Mesendoderm (in vitro differentiated cells): ENCODE measurements at regions not wholly inside any gene's neighbourhood (a gene's known extent, or its start where the extent isn't known, plus 50 kb on each side); places are given as distances from the start of the nearest gene placed in this dataset.

Source experiments
- DNase-seq: peaks from one replicate; pipeline ENCODE4 v3.0.0; 2013
- H2AK5ac ChIP-seq: 2 replicates; pipeline ENCODE4 v1.6.1; 2013; ENCODE audit warnings: low read length, inconsistent platforms
- H2BK120ac ChIP-seq: 2 replicates; pipeline ENCODE4 v1.6.1; 2013; ENCODE audit warnings: low read depth, mild to moderate bottlenecking, low read length, moderate library complexity, mixed read lengths
- H2BK15ac ChIP-seq: replicated peaks from 2 replicates; pipeline ENCODE4 v1.6.1; 2013; ENCODE audit warnings: low read depth, mild to moderate bottlenecking, moderate library complexity
- H2BK5ac ChIP-seq: 2 replicates; pipeline ENCODE4 v1.6.1; 2013; ENCODE audit warnings: low read length, inconsistent platforms
- H3K18ac ChIP-seq: 2 replicates; pipeline ENCODE4 v1.6.1; 2013; ENCODE audit warnings: mild to moderate bottlenecking, low read length, mixed read lengths
- H3K23ac ChIP-seq: one replicate; pipeline ENCODE4 v1.6.1; 2013; ENCODE audit warnings: low read length
- H3K27ac ChIP-seq: 2 replicates; pipeline ENCODE4 v1.5.1; 2013; ENCODE audit warnings: low read depth, mild to moderate bottlenecking, inconsistent platforms, low read length, moderate library complexity
- H3K27me3 ChIP-seq: 2 replicates; pipeline ENCODE4 v1.6.1; 2013; ENCODE audit warnings: low read length, control low read depth, mild to moderate bottlenecking, inconsistent platforms; ENCODE audit not compliant: insufficient read depth, poor library complexity
- H3K36me3 ChIP-seq: 2 replicates; pipeline ENCODE4 v1.6.1; 2013; ENCODE audit warnings: low read length, inconsistent platforms; ENCODE audit not compliant: control insufficient read depth, insufficient read depth
- H3K4ac ChIP-seq: one replicate; pipeline ENCODE4 v1.6.1; 2013; ENCODE audit warnings: low read depth, mild to moderate bottlenecking, low read length, moderate library complexity
- H3K4me1 ChIP-seq: 2 replicates; pipeline ENCODE4 v1.6.1; 2013; ENCODE audit warnings: low read depth, low read length, inconsistent platforms; ENCODE audit not compliant: control insufficient read depth
- H3K4me2 ChIP-seq: 2 replicates; pipeline ENCODE4 v1.6.1; 2013; ENCODE audit warnings: low read length
- H3K4me3 ChIP-seq: 2 replicates; pipeline ENCODE4 v1.5.1; 2013; ENCODE audit warnings: mild to moderate bottlenecking, low read length
- H3K56ac ChIP-seq: one replicate; pipeline ENCODE4 v1.6.1; 2013; ENCODE audit warnings: low read length
- H3K79me1 ChIP-seq: 2 replicates; pipeline ENCODE4 v1.6.1; 2013; ENCODE audit warnings: low read length, inconsistent platforms
- H3K79me2 ChIP-seq: 2 replicates; pipeline ENCODE4 v1.6.1; 2013; ENCODE audit warnings: mild to moderate bottlenecking, low read length; ENCODE audit not compliant: control insufficient read depth, insufficient read depth
- H3K9ac ChIP-seq: 2 replicates; pipeline ENCODE4 v1.6.1; 2013; ENCODE audit warnings: low read length, inconsistent platforms
- H4K5ac ChIP-seq: one replicate; pipeline ENCODE4 v1.6.1; 2013; ENCODE audit warnings: low read length
- H4K8ac ChIP-seq: one replicate; pipeline ENCODE4 v1.6.1; 2013; ENCODE audit warnings: low read depth, mild to moderate bottlenecking, control low read depth, low read length, moderate library complexity
- WGBS: extraction: QIAGEN DNeasy Blood & Tissue Kit; methylation state at CpG from one replicate; pipeline ENCODE4 v1.1.7; 2013; ENCODE audit warnings: low lambda C conversion rate, missing lambda C conversion rate; ENCODE audit not compliant: insufficient coverage; ENCODE audit errors: extremely low coverage; 5-methylcytosine and 5-hydroxymethylcytosine counted together

DNA sequence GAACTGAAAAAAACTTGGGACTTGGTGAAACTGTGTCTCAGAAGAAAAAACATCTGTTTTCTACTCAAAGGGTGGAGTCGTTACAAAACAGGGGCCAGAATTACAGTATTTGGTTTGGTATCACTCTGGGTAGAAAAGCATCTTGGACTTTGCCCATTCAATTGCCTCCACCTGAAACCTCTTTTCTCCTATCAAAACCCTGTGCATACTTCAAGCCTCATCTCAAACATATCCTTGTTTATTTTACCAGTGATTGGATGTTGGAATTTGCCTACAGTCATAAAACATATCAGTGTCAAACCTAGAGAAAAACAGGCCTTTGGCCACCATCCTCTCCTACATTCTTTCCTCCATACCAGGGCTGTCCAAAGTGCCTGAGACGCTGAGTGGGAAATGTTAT lies 281.5 kb downstream of the PLPP3 start:
- no peak overlapping the region for H4K5ac ChIP-seq
- no peaks in the 10 kb centered on the region for H3K79me1 ChIP-seq
- no peak overlapping the region for H4K8ac ChIP-seq
- no peak overlapping the region for H2BK120ac ChIP-seq
- no peaks in the 10 kb centered on the region for H3K79me2 ChIP-seq
- H3K23ac ChIP-seq = no peak overlapping the region
- H2AK5ac ChIP-seq = no peak overlapping the region
- no peak for DNase-seq
- H3K27ac ChIP-seq = no peak overlapping the region
- no peak overlapping the region for H3K4me3 ChIP-seq
- H2BK5ac ChIP-seq = no peak overlapping the region
- no peak overlapping the region for H3K4ac ChIP-seq
- no peak overlapping the region for H3K9ac ChIP-seq
- H3K4me1 ChIP-seq = no peaks in the 10 kb centered on the region
- no peak overlapping the region for H2BK15ac ChIP-seq
- no peak overlapping the region for H3K18ac ChIP-seq
- no peaks in the 10 kb centered on the region for H3K27me3 ChIP-seq
- no peak overlapping the region for H3K56ac ChIP-seq
- H3K4me2 ChIP-seq = no peak overlapping the region
- no CpG with 5 or more reads among the region's 2 CpGs for WGBS
- H3K36me3 ChIP-seq = no peaks in the 10 kb centered on the region

DNA sequence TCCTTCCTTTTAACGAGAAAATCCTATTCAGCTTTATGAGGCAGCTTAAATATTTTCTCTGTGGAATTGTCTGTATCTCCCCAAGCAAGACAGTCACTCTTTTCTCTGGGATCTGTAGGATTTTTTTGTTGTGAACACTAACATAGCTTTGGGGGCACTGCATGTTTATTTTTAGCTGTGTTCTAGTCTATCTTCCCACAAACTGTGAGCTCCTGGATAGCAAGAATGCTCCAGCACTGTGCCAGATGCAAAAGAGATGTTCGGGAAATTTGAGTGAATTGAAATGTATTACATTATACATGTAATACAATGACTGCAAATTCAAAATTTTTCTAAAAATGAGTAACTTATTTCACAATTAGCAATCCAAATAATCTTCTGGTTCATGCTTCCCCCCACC lies 282.2 kb downstream of the PLPP3 start:
- Histone ChIP-seq H3K27ac (no peak overlapping the region), H2BK15ac (no peak overlapping the region), H3K9ac (no peak overlapping the region), H2BK5ac (no peak overlapping the region), H3K27me3 (no peaks in the 10 kb centered on the region), H4K5ac (no peak overlapping the region), H3K79me1 (no peaks in the 10 kb centered on the region), H4K8ac (no peak overlapping the region), H3K23ac (no peak overlapping the region), H3K4me1 (no peaks in the 10 kb centered on the region), H3K79me2 (no peaks in the 10 kb centered on the region), H3K18ac (no peak overlapping the region), H3K4me2 (no peak overlapping the region), H2AK5ac (no peak overlapping the region), H3K36me3 (no peaks in the 10 kb centered on the region), H3K4ac (no peak overlapping the region), H3K56ac (no peak overlapping the region), H3K4me3 (no peak overlapping the region), H2BK120ac (no peak overlapping the region)
- no peak for DNase-seq
- WGBS = no CpG with 5 or more reads among the region's 2 CpGs

DNA sequence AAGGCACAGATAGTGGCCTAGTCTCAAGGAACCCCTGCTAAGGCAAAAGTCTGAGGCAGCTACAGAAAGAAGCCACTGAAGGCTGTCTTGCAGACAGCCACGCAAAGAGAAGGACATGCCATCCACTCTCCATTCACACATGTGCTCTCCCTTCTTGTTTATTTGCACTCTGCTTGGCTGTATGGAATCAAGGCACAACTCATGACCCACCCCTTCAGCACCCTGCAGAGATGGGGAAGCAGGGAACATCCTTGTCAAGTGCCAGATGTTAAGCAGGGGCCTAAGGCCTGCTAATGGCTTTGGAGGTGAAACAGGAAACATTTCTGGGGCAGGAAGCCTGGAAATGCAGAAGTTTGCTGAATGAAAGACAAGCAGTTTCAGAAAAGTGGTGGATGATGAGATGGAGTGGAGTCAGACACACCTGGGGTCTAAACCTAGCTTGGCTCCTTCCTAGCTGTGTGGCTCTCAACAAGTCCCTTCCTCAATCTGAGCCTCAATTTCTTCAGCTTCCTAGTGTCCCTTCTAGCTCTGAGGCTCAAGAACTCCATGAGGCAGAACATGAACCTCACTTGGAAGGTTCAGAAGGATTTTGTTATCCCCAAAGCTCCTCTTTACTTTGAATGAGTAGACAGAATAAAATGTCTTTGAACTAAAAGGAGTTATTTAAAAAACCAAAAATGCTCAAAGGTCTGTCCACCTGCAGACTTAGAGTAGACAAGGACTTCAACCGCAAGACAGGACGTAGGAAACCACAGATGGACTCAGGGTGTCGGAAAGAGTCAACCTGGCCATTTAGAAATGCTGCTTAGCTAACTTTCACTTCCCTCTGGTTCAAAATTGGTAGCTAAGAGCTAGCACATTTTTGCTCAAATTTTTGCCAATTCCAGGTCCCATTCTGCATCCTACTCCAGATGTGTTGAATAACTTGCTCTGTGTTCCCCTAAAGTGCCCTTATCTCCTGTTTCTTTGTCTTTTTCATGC lies 283.1 kb downstream of the PLPP3 start:
- Histone ChIP-seq H3K36me3 (no peaks in the 10 kb centered on the region), H3K4me1 (no peaks in the 10 kb centered on the region), H3K79me1 (no peaks in the 10 kb centered on the region), H2AK5ac (no peak overlapping the region), H3K18ac (no peak overlapping the region), H3K27me3 (no peaks in the 10 kb centered on the region), H4K5ac (no peak overlapping the region), H3K79me2 (no peaks in the 10 kb centered on the region), H2BK120ac (no peak overlapping the region), H2BK5ac (no peak overlapping the region), H3K4me3 (no peak overlapping the region), H4K8ac (no peak overlapping the region), H3K56ac (no peak overlapping the region), H3K9ac (no peak overlapping the region), H3K27ac (no peak overlapping the region), H2BK15ac (no peak overlapping the region), H3K4ac (no peak overlapping the region), H3K23ac (no peak overlapping the region), H3K4me2 (no peak overlapping the region)
- WGBS = no CpG with 5 or more reads among the region's 4 CpGs
- no peak for DNase-seq

DNA sequence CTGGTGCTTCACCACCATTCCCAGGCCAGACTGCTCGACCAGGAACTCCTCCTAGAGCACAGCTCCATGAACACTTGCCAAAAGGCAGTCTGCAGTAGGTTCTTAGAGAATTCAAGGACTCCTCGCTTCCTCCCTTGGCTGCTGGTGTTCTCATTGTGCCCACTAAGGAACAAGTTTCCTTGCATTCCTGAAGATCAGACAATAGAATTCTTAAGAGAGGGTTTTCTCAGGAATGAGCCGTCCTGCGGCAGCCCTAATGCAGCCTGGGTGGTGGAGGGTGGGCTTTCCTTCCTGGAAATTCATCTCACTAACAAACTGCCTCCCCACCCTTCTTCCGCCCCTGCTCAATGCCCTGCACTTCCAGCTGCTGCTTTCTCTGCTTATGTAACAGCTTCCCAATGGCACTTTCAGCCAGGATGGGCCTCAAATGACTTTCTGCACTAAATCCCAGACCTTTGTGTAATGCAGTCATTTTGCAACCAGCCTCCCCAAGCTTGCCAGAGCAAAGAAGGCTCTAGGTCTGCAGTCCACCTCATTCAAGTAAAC lies 287.9 kb downstream of the PLPP3 start:
- no CpG with 5 or more reads among the region's 5 CpGs for WGBS

DNA sequence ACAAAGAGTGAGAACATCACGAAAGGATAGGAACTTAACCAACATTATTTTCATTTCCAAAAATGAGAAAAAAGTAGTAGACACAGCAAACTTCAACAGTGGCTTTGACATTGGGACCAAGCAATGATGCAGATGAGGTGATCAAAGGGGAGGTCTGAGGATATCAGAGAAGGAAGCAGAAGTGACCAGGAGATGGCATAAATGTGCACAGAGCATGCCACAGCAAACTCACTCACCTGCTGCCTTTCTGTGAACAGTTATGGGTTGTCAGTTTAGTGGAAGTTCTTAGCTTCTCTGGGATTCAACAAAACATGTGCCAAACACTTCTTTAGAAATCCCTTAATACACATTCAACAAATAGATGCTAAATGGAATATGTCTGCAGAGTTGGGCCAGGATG lies 290.1 kb downstream of the PLPP3 start:
- Histone ChIP-seq H3K23ac (no peak overlapping the region), H2BK5ac (no peak overlapping the region), H3K4ac (no peak overlapping the region), H3K79me2 (no peaks in the 10 kb centered on the region), H4K8ac (no peak overlapping the region), H3K79me1 (no peaks in the 10 kb centered on the region), H3K27ac (no peak overlapping the region), H3K27me3 (no peaks in the 10 kb centered on the region), H3K56ac (no peak overlapping the region), H2BK15ac (no peak overlapping the region), H3K36me3 (no peaks in the 10 kb centered on the region), H2AK5ac (no peak overlapping the region), H3K9ac (no peak overlapping the region), H2BK120ac (no peak overlapping the region), H3K4me1 (no peaks in the 10 kb centered on the region), H3K4me2 (no peak overlapping the region), H4K5ac (no peak overlapping the region), H3K18ac (no peak overlapping the region), H3K4me3 (no peak overlapping the region)
- no peak for DNase-seq
- WGBS = no CpG with 5 or more reads among the region's 1 CpG

More for the DNA sequence above, 287.9 kb downstream of the PLPP3 start:
- Histone ChIP-seq H3K4me1 (no peaks in the 10 kb centered on the region), H3K23ac (no peak overlapping the region), H2BK120ac (no peak overlapping the region), H4K8ac (no peak overlapping the region), H3K4me2 (no peak overlapping the region), H3K4me3 (no peak overlapping the region), H3K79me2 (no peaks in the 10 kb centered on the region), H3K4ac (no peak overlapping the region), H2BK5ac (no peak overlapping the region), H2BK15ac (no peak overlapping the region), H2AK5ac (no peak overlapping the region), H3K27ac (no peak overlapping the region), H4K5ac (no peak overlapping the region), H3K79me1 (no peaks in the 10 kb centered on the region), H3K18ac (no peak overlapping the region), H3K27me3 (no peaks in the 10 kb centered on the region), H3K9ac (no peak overlapping the region), H3K36me3 (no peaks in the 10 kb centered on the region), H3K56ac (no peak overlapping the region)
- DNase-seq = peak; percentile 54
